Tibial nerve (tissue), 4 donors: ENCODE measurements at regions not wholly inside any gene's neighbourhood (a gene's known extent, or its start where the extent isn't known, plus 50 kb on each side); places are given as distances from the start of the nearest gene placed in this dataset.
A peak's percentile ranks its signal among the peaks of the same experiment; 100 is the strongest.

Source experiments
- DNase-seq, 2 donors: peaks; one replicate each; pipeline ENCODE4 v3.0.0-alpha.2; 2019; ENCODE audit warnings: low spot score in 2 of 2
- H3K27ac ChIP-seq, 4 donors: fragments of 200-600 bp; sonication (generic) in 3 of 4; one replicate each; pipeline ENCODE4 v1.5.1; 2017 to 2019; ENCODE audit warnings: mild to moderate bottlenecking in 1 of 4
- H3K27me3 ChIP-seq, 2 donors: fragments of 200-600 bp; sonication (generic) in 1 of 2; one replicate each; pipeline versions ENCODE4 v1.5.1 to v1.6.0; 2017 to 2019
- H3K36me3 ChIP-seq, 3 donors: fragments of 200-600 bp; sonication (generic); one replicate each; pipeline ENCODE4 v1.5.1; 2018 to 2019
- H3K4me1 ChIP-seq, 4 donors: fragments of 200-600 bp; sonication (generic) in 3 of 4; one replicate each; pipeline ENCODE4 v1.5.1; 2017 to 2019
- H3K4me3 ChIP-seq, 4 donors: fragments of 200-600 bp; sonication (generic) in 3 of 4; one replicate each; pipeline ENCODE4 v1.5.1; 2017 to 2019; ENCODE audit warnings: mild to moderate bottlenecking in 1 of 4, moderate library complexity in 1 of 4
- H3K9me3 ChIP-seq, 4 donors: fragments of 200-600 bp; sonication (generic) in 3 of 4; one replicate each; pipeline ENCODE4 v1.5.1; 2017 to 2019
- CTCF ChIP-seq, 5 experiments: fragments of 200-600 bp in 3 of 5; fragments of 450-650 bp in 2 of 5; sonication (generic) in 3 of 5; IDR thresholded peaks; one replicate each; pipeline ENCODE4 v1.5.1; 2016 to 2019; ENCODE audit warnings: antibody characterized with exemption in 5 of 5, mild to moderate bottlenecking in 3 of 5, moderate library complexity in 2 of 5
- EP300 ChIP-seq, 2 donors: sonication (generic); formaldehyde crosslinking; IDR thresholded peaks; one replicate each; pipeline ENCODE4 v1.6.1; 2017; ENCODE audit warnings: antibody characterized with exemption in 2 of 2, mild to moderate bottlenecking in 1 of 2
- POLR2A ChIP-seq, 2 donors: fragments of 450-650 bp; IDR thresholded peaks; one replicate each; pipeline ENCODE4 v1.6.1; 2017; ENCODE audit warnings: antibody characterized with exemption in 2 of 2, mild to moderate bottlenecking in 2 of 2, moderate library complexity in 2 of 2
- WGBS, 2 donors: methylation state at CpG; one replicate each; pipeline ENCODE4 v1.1.5; 2018; 5-methylcytosine and 5-hydroxymethylcytosine counted together

GRCh38 chr18:76759056-76759455 is 63.3 kb upstream of the ZNF236 start:
- Histone ChIP-seq H3K27me3 (no peaks in the 10 kb centered on the region), H3K27ac (no peak overlapping the region), H3K36me3 (no peaks in the 10 kb centered on the region), H3K4me1 (peaks cover 0 to 16% (median 4%) of the 10 kb centered on the region in 4 donors), H3K4me3 (no peak overlapping the region), H3K9me3 (no peaks in the 10 kb centered on the region)
- TF ChIP-seq CTCF (IDR thresholded peaks at IDR 0.05), result no peak
- TF ChIP-seq EP300 (IDR thresholded peaks at IDR 0.05), result no peak
- TF ChIP-seq POLR2A (IDR thresholded peaks at IDR 0.05), result no peak
- WGBS, 2 donors, result 90 to 94% methylated on average over 24 of the region's 24 CpGs
- DNase-seq, result no peak

GRCh38 chr18:76757925-76758324 is 64.4 kb upstream of the ZNF236 start:
- 90 to 92% methylated on average over 14 to 15 of the region's 15 CpGs for WGBS, 2 donors
- H3K27me3 ChIP-seq, result no peaks in the 10 kb centered on the region
- peaks cover 0 to 16% (median 4%) of the 10 kb centered on the region in 4 donors for H3K4me1 ChIP-seq
- H3K4me3 ChIP-seq, result no peak overlapping the region
- no peaks in the 10 kb centered on the region for H3K9me3 ChIP-seq
- peak overlapping the region in 3 of 4 donors; percentile 56 to 84 (median 80) for H3K27ac ChIP-seq
- TF ChIP-seq CTCF (IDR thresholded peaks at IDR 0.05), result no peak
- no peak for TF ChIP-seq POLR2A (IDR thresholded peaks at IDR 0.05)
- TF ChIP-seq EP300 (IDR thresholded peaks at IDR 0.05), result no peak
- no peaks in the 10 kb centered on the region for H3K36me3 ChIP-seq
- DNase-seq, result no peak

GRCh38 chr18:76757335-76757734 is 65.0 kb upstream of the ZNF236 start:
- TF ChIP-seq CTCF (IDR thresholded peaks at IDR 0.05) (no peak), EP300 (IDR thresholded peaks at IDR 0.05) (no peak), POLR2A (IDR thresholded peaks at IDR 0.05) (peak in 1 of 2 donors; percentile 9)
- H3K4me3 ChIP-seq, result no peak overlapping the region
- no peaks in the 10 kb centered on the region for H3K27me3 ChIP-seq
- no peak for DNase-seq
- H3K27ac ChIP-seq, result peak overlapping the region in 3 of 4 donors; percentile 56 to 84 (median 80)
- WGBS, 2 donors, result 47% methylated on average over 15 of the region's 15 CpGs
- no peaks in the 10 kb centered on the region for H3K36me3 ChIP-seq
- peaks cover 0 to 16% (median 4%) of the 10 kb centered on the region in 4 donors for H3K4me1 ChIP-seq
- H3K9me3 ChIP-seq, result no peaks in the 10 kb centered on the region

- Histone ChIP-seq H3K27me3 (no peaks in the 10 kb centered on the region), H3K4me3 (no peak overlapping the region), H3K4me1 (peaks cover 0 to 16% (median 4%) of the 10 kb centered on the region in 4 donors), H3K27ac (peak overlapping the region in 3 of 4 donors; percentile 56 to 84 (median 80)), H3K36me3 (no peaks in the 10 kb centered on the region), H3K9me3 (peaks cover 0 to 5% (median 0%) of the 10 kb centered on the region in 4 donors)
- TF ChIP-seq CTCF (IDR thresholded peaks at IDR 0.05) (no peak), EP300 (IDR thresholded peaks at IDR 0.05) (peak; percentile 12 to 40), POLR2A (IDR thresholded peaks at IDR 0.05) (peak in 1 of 2 donors; percentile 12)
- WGBS, 2 donors, result 47 to 50% methylated on average over 23 of the region's 23 CpGs
- peak in 1 of 2 donors; percentile 18 for DNase-seq
These were observed 65.7 kb upstream of the ZNF236 start for GRCh38 chr18:76756531-76757253.

- Histone ChIP-seq H3K36me3 (no peaks in the 10 kb centered on the region), H3K4me3 (no peak overlapping the region), H3K4me1 (peaks cover 0 to 16% (median 4%) of the 10 kb centered on the region in 4 donors), H3K9me3 (peaks cover 3 to 26% (median 10%) of the 10 kb centered on the region in 4 donors), H3K27ac (no peak overlapping the region), H3K27me3 (no peaks in the 10 kb centered on the region)
- 78 to 85% methylated on average over 8 of the region's 8 CpGs for WGBS, 2 donors
- no peak for DNase-seq
- TF ChIP-seq EP300 (IDR thresholded peaks at IDR 0.05), result no peak
- TF ChIP-seq CTCF (IDR thresholded peaks at IDR 0.05), result no peak
- TF ChIP-seq POLR2A (IDR thresholded peaks at IDR 0.05), result no peak
These were observed 68.0 kb upstream of the ZNF236 start for GRCh38 chr18:76754351-76754750.
